GM21619 (cell line): ENCODE measurements at regions not wholly inside any gene's neighbourhood (a gene's known extent, or its start where the extent isn't known, plus 50 kb on each side); places are given as distances from the start of the nearest gene placed in this dataset.

Source experiments
- ATAC-seq: cut with Tn5 transposase; IDR thresholded peaks from one replicate; pipeline ENCODE4 v1.9.1; 2021; ENCODE audit not compliant: unreplicated experiment

DNA sequence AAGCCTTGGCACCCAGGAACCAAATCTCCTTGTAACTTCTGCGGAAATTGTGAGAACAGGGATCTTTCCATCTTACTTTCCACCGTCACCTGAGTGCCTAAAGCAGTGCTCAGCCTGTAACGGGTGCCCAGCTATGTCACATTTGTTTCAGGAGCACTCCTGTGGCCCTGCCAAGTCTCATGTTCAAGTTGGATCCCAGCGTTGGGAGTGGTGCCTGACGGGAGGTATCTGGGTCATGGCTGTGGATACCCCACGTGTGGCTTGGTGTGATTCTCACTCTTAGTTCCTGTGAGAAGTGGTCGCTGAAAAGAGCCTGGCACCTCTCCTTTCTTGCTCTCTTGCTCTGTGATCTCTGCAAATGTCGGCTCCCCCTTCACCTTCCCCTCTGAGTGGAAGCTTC, 114.9 kb downstream of the UQCRFS1 start:
- no peak for ATAC-seq

DNA sequence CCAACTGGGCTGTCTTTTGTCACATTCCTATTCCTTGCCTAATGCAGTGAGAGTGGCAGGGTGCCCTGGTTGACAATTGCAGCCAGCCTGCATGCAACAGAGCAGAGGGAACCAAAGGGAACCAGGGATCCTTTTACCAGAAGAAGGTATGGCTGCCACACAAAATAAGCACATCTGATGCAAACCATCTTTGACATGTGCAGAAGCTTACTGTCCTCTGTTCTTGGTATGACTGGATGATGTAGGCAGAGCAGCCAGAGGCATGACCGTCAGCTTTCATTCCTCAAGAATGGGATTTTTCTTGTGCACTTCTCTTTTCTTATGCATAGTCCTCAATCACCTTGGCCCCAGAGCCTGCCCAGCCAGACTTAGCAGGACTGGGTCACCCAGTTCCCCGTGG, 116.1 kb downstream of the UQCRFS1 start:
- no peak for ATAC-seq

GRCh38 chr19:29093553-29093908, 119.4 kb downstream of the UQCRFS1 start:
- ATAC-seq: no peak

DNA sequence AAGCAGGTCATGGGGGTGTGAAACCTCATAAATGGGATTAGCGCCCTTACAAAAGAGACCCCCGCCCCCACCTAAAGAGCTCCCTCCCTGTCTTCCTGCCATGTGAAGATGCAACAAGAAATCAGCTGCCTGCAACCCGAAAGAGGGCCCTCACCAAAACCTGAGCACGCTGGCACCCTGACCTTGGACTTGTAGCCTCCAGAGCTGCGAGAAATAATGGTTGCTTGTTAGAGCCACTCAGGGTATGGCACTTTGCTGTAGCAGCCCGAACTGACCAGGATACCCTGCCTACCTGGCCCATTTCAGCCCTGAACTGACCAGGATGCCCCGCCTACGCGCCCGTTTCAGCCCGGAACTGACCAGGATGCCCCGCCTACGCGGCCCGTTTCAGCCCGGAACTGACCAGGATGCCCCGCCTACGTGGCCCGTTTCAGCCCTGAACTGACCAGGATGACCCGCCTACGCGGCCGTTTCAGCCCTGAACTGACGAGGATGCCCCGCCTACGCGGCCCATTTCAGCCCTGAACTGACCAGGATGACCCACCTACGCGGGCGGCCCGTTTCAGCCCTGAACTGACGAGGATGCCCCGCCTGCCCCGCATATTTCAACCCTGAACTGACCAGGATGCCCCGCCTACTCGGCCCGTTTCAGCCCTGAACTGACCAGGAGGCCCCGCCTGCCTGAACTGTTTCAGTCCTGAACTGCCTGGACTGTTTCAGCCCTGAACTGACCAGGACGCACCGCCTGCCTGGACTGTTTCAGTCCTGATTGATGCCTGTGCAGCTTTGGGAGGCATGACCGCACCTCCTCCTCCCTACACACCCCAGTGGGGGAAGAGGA, 120.0 kb downstream of the UQCRFS1 start:
- no peak for ATAC-seq

- ATAC-seq: no peak
These were observed 122.0 kb downstream of the UQCRFS1 start for GRCh38 chr19:29090783-29091526.

DNA sequence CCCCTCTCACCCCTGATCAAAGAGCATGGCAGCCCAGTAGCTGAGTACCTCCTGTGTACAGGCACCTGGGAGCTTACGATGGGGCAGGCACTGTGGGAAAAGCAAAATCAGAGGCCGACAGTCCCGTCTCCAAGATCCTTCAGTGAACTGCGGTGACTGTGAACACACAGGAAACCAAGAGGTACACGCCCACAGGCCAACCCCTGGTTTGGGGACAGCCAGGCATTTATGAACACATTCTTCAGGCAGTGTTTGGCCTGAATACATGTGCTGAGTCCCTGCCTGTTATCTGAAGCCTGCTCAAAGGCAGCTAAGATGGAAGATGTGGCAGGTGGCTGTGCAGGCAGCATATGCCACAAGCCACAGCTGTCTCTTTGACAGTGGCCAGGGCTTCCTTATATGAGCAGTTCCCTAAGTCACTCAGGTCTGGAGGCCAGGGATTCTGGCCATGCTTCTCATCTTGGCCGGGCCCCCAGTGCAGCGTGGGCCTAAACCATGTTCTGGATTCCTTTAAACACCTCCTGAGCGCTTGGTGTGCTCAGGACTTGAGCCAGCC, 123.6 kb downstream of the UQCRFS1 start:
- ATAC-seq: no peak

DNA sequence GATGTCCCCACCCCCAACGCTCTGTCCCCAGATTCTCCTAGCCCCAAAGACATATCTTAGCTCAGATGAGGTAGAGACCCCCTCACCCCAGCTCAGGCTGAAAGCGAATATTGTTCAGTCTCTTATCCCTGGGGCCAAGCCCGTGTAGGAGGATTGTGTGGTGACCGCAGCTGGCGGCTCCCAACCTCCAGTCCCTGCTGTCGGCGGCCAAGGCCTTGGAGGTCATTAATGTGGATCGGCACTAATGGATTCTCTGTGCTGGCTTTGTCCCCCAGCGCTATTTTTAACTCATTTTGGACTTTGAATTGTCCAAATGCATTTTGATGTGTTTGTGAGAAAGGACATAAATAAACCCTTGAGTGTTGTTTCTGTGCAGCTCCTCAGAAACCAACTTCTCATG, 124.2 kb downstream of the UQCRFS1 start:
- ATAC-seq: no peak

DNA sequence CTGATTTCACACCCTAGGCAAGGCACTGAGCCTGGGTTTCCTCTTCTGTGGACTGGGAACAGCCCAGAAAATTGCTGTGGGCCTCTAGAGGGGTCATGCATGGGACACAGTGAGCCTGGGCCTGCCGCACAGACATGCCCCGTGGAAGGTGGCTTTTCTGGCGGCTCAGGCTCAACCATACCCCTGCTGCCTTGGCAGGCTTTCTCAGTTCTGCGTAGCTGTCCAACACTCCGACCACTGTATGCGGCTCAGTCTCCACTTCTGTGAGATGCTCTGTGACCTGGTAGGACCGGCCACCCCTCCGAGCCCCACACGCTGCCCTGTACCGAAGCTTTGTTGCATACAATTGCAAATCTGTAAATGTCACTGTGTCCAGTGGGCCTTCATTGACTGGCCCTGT, 126.3 kb downstream of the UQCRFS1 start:
- ATAC-seq: no peak

- no peak for ATAC-seq
These were observed 126.8 kb downstream of the UQCRFS1 start for GRCh38 chr19:29086182-29086581.

- ATAC-seq: no peak
These were observed 127.3 kb downstream of the UQCRFS1 start for GRCh38 chr19:29085630-29086029.

DNA sequence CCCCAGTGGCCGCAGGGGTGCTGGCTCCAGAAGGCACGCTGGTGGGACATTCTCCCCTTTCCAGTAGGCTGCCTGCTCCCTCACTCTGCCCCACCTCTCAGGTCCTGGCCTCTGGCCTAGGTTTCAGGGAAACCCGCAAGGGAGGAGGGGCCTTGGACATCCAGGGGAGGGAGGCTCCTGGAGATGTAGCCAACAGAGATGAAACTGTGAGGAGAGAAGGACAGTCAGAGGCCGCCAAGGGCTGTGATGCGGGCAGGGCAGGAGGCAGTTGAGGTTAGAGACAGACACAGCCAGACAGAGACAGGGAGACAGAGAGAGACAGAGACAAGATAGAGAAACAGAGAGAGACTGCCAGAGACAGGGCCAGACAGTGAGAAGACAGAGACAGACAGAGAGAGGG, 127.7 kb downstream of the UQCRFS1 start:
- no peak for ATAC-seq

GRCh38 chr19:29084266-29084665, 128.7 kb downstream of the UQCRFS1 start:
- no peak for ATAC-seq

DNA sequence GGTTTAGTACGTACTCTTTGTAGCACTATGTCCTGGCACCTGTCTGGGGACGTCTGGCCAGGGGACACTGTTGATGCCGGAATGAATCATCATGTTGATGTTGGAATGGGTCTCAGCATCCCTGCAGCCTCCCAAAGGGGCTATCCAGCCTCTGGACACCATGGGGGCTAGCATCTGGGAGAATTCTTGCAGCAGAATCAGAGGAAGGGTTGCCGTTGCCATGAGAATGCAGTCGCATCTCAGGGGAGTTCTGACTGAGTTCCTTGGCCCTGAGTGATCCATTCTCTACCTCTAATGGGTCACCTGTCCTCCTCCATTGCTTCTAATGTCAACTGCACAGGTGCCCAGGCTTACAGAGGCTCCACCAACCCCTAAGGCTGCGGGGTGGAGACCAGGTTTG, 129.1 kb downstream of the UQCRFS1 start:
- ATAC-seq: no peak

- ATAC-seq: no peak
These were observed 133.5 kb downstream of the UQCRFS1 start for GRCh38 chr19:29079356-29080032.

GRCh38 chr19:29076963-29077362, 136.0 kb downstream of the UQCRFS1 start:
- ATAC-seq: no peak

DNA sequence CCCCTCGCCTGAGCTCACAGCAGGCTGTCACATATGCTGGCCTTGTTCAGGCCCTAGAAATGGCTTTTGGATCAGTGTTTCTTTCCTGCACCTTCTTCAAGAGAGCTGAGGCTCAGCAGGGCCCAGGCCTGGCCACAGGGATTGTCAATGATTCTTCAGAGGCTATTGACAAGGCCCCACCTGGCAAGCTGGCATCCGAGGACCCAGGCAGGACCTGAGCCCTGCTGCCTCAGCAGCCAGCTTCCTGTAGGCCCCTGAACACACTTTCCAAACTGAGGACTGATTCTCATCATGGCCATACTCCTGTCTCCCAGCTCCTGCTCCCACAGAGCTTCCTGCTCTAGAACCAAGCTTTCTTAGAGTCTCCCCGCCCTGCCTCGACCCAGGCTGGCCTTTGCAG, 136.8 kb downstream of the UQCRFS1 start:
- ATAC-seq: no peak

DNA sequence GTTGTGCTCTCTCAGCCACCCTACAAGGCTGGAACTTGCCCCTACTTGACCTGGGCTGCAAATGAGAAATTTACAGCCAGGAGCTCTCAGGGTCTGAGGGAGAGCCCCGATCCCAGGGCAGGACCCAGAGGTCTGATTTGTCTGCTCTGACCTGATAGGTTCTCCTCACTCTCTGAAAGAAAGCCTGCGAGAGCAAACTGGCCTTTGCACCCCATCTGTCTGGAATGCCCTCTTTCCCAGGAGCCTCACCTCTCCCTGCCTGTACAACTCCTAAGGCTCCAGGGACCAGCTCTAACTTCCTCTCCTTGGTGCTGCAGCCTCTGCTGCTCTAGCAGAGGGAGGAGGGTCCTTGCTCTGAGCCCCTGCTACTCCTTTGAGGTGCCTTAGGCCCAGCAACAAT, 137.8 kb downstream of the UQCRFS1 start:
- ATAC-seq: no peak

GRCh38 chr19:29074579-29074978, 138.4 kb downstream of the UQCRFS1 start:
- ATAC-seq: no peak

DNA sequence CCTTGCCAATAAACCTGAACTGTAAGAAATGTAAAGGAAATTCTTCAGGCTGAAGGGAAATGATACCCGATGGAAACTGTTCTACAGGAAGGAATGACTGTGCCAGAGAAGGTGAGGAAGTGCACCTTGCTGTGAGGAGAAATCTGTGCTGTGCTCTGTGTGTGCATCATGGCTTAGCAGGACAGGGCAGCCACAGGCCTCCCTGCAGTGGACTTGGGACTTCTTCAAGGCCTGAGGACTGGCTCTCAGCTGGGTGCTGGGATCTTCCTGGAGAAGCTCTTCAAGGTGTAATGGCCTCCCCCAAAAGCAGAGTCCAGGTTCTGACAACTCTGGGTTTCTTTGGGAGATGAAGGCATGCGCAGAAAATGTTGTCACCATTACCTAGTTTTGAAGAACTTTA, 145.1 kb downstream of the UQCRFS1 start:
- no peak for ATAC-seq

DNA sequence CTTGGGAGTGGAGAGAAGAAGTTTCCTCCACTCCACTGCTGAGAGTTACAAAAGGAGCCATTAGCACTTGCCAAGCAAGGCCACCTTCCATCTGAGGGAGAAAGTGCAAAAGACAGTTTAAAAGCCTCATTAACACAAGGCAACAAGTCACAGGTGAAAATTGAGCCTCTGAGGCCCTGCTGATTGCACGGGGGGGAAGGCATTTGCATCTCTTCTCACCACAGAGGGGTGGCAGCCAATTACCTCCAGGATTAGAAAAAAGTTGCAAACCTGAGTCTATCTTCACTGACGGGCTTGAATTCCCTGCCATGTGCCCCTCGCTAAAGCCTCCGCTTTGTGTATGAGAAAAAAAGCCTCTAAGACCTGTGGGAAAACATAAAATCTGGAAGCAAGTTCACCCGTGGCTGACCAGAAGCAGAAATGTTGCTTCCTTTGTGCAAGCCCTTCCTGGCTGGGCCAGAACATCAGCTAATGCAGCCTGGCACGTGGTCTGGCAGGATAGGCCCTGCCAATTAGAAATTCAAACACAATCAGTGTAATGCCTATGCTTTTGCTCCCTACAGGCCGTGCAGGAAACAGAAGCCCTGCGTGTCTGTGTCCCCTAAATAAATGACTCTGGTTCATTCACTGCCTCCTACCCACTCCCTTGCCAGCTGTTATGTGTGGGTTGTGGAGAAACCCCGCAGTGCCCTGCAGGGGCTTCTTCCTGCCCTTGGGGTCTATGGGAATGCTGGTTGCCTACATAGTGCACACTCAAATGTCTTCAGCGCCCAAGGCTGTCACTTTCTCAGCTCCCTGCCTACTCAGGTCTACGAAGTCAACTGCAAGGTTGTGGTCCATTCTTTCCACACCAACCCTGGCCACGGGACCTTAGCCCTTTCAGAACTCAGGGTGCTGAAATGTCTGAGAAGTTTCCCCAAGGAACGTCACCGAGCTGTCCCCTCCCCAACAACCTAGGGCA, 150.2 kb downstream of the UQCRFS1 start:
- ATAC-seq: no peak
